GM12878 (cell line): ENCODE measurements at regions not wholly inside any gene's neighbourhood (a gene's known extent, or its start where the extent isn't known, plus 50 kb on each side); places are given as distances from the start of the nearest gene placed in this dataset.

ENCODE experiments used
- ATAC-seq: fragments of 200-7000 bp; cut with Tn5 transposase; 3 replicates; pipeline ENCODE4 v1.9.1; 2020; ENCODE audit warnings: mild to moderate bottlenecking, moderate library complexity
- BruUV-seq: library from RNA; stranded (reverse); fragments of 400-500 nt; replicated peaks from 2 replicates; lab custom pipeline; 2021; lab: Mats Ljungman, UMichigan
- CTCF ChIA-PET: fragments of 300-600 bp; sonication (Branson Sonifier 250); formaldehyde crosslinking; extraction: SDS; loops from one replicate; lab custom pipeline; 2021; ENCODE audit warnings: inconsistent platforms; lab: Yijun Ruan, JAX
- POLR2A ChIA-PET: fragments of 350-600 bp; formaldehyde crosslinking; extraction: SDS; loops from one replicate; lab custom pipeline; 2021; ENCODE audit warnings: inconsistent platforms; lab: Charles Lee
- RAD21 ChIA-PET: fragments of 300-600 bp; sonication (Branson Sonifier 250); formaldehyde crosslinking; loops from one replicate; lab custom pipeline; 2023; ENCODE audit warnings: antibody characterized with exemption; ENCODE audit not compliant: unreplicated experiment; lab: Charles Lee
- SMC1A ChIA-PET: fragments of 300-600 bp; sonication (Branson Sonifier 250); formaldehyde crosslinking; loops from one replicate; lab custom pipeline; 2023; ENCODE audit not compliant: unreplicated experiment, uncharacterized antibody; lab: Charles Lee
- DNase-seq: peaks from one replicate; pipeline ENCODE4 v3.0.0-alpha.2; 2011; ENCODE audit warnings: low read depth, low spot score
- FAIRE-seq: peaks from 3 replicates; lab custom pipeline; 2011; peaks lifted over from hg19 to GRCh38; lab: Jason Lieb, UNC
- H2AFZ ChIP-seq: 2 replicates; pipeline ENCODE4 v1.6.0; 2011; ENCODE audit warnings: low read depth, low read length, control low read depth; ENCODE audit not compliant: control insufficient read depth
- H3K27ac ChIP-seq: 2 replicates; pipeline ENCODE4 v1.5.1; 2011; ENCODE audit warnings: control low read depth; ENCODE audit not compliant: control insufficient read depth, insufficient read depth
- H3K27me3 ChIP-seq, 2 experiments: replicated peaks in 1 of 2; 2 replicates each; pipeline versions ENCODE4 v1.6.0 to v1.6.1; 2011; ENCODE audit warnings: low read length in 1 of 2; ENCODE audit not compliant: control insufficient read depth in 2 of 2, insufficient read depth in 2 of 2
- H3K36me3 ChIP-seq, 2 experiments: 2 replicates each; pipeline ENCODE4 v1.5.1; 2011; ENCODE audit warnings: low read length in 1 of 2; ENCODE audit not compliant: control insufficient read depth in 2 of 2, insufficient read depth in 2 of 2
- H3K4me1 ChIP-seq: 2 replicates; pipeline ENCODE4 v1.6.1; 2011; ENCODE audit warnings: mild to moderate bottlenecking, low read length, moderate library complexity, mixed read lengths; ENCODE audit not compliant: control insufficient read depth, insufficient read depth
- H3K4me2 ChIP-seq: 2 replicates; pipeline ENCODE4 v1.6.0; 2011; ENCODE audit warnings: control low read depth; ENCODE audit not compliant: control insufficient read depth, insufficient read depth
- H3K4me3 ChIP-seq: fragments of 200-600 bp; sonication (generic); 2 replicates; pipeline ENCODE4 v1.5.1; 2016
- H3K79me2 ChIP-seq: 2 replicates; pipeline ENCODE4 v1.6.0; 2011; ENCODE audit warnings: low read length; ENCODE audit not compliant: control insufficient read depth, insufficient read depth
- H3K9ac ChIP-seq: 2 replicates; pipeline ENCODE4 v1.8.0; 2011; ENCODE audit warnings: low read length, control low read depth, mixed read lengths; ENCODE audit not compliant: control insufficient read depth, insufficient read depth
- H3K9me3 ChIP-seq: replicated peaks from 3 replicates; pipeline ENCODE4 v1.5.1; 2011; ENCODE audit warnings: mild to moderate bottlenecking, low read length; ENCODE audit not compliant: control insufficient read depth, insufficient read depth
- H4K20me1 ChIP-seq: 2 replicates; pipeline ENCODE4 v1.6.0; 2011; ENCODE audit not compliant: control insufficient read depth, insufficient read depth
- BCL3 ChIP-seq: IDR thresholded peaks from 2 replicates; pipeline ENCODE4 v1.6.1; 2011; ENCODE audit warnings: borderline replicate concordance, low read depth, mild to moderate bottlenecking, moderate library complexity, low read length; ENCODE audit not compliant: insufficient read depth, poor library complexity, severe bottlenecking
- E2F8 ChIP-seq: fragments of 450-650 bp; IDR thresholded peaks from 2 replicates; pipeline ENCODE4 v1.6.1; 2018; ENCODE audit warnings: mild to moderate bottlenecking, low read depth, moderate library complexity; ENCODE audit not compliant: partially characterized antibody
- GATAD2B ChIP-seq: fragments of 450-650 bp; conservative IDR thresholded peaks from 2 replicates; pipeline ENCODE4 v1.6.1; 2017; ENCODE audit warnings: low read depth, mild to moderate bottlenecking, moderate library complexity
- HSF1 ChIP-seq: fragments of 150-350 bp; IDR thresholded peaks from 2 replicates; pipeline ENCODE4 v1.6.1; 2014; ENCODE audit warnings: mild to moderate bottlenecking, low read depth, low read length
- JUNB ChIP-seq: IDR thresholded peaks from 2 replicates; pipeline ENCODE4 v1.6.1; 2016; ENCODE audit warnings: antibody characterized with exemption, mild to moderate bottlenecking
- NKRF ChIP-seq: fragments of 450-650 bp; conservative IDR thresholded peaks from 2 replicates; pipeline ENCODE4 v1.6.1; 2017; ENCODE audit warnings: mild to moderate bottlenecking, moderate library complexity
- NR2C1 ChIP-seq: fragments of 450-650 bp; IDR thresholded peaks from 2 replicates; pipeline ENCODE4 v1.6.1; 2017; ENCODE audit warnings: antibody characterized with exemption, mild to moderate bottlenecking, moderate library complexity
- PKNOX1 ChIP-seq: fragments of 450-650 bp; IDR thresholded peaks from 2 replicates; pipeline ENCODE4 v1.6.1; 2016; ENCODE audit warnings: mild to moderate bottlenecking
- RFX5 ChIP-seq: IDR thresholded peaks from 2 replicates; pipeline ENCODE4 v1.6.1; 2011; ENCODE audit warnings: low read depth, low read length, improper control_type of control experiment
- RUNX3 ChIP-seq: IDR thresholded peaks from 2 replicates; pipeline ENCODE4 v1.6.1; 2012; ENCODE audit warnings: low read length, inconsistent platforms
- SRF ChIP-seq, 2 experiments: IDR thresholded peaks; 2 replicates each; pipeline ENCODE4 v1.6.1; 2011; ENCODE audit warnings: low read depth in 2 of 2, low read length in 2 of 2, mild to moderate bottlenecking in 1 of 2, moderate library complexity in 1 of 2
- TBL1XR1 ChIP-seq: IDR thresholded peaks from 2 replicates; pipeline ENCODE4 v1.6.1; 2012; ENCODE audit warnings: low read depth, low read length, improper control_type of control experiment
- ZNF217 ChIP-seq: fragments of 450-650 bp; IDR thresholded peaks from 2 replicates; pipeline ENCODE4 v1.6.1; 2017; ENCODE audit warnings: antibody characterized with exemption, mild to moderate bottlenecking
- WGBS: methylation state at CpG from one replicate; pipeline ENCODE4 v1.1.6; 2016; ENCODE audit warnings: low lambda C conversion rate; ENCODE audit not compliant: insufficient replicate concordance, insufficient coverage; ENCODE audit errors: missing lambda C conversion rate; 5-methylcytosine and 5-hydroxymethylcytosine counted together
- in situ Hi-C: fragments of 300-500 bp; cut with MboI; formaldehyde crosslinking; loops from 9 replicates; pipeline ENCODE4 v1.14.3; 2018; ENCODE audit warnings: mixed read lengths
- intact Hi-C: fragments of 100-400 bp; cut with micrococcal nuclease; formaldehyde crosslinking; loops from one replicate; pipeline ENCODE4 v1.14.2; 2022; ENCODE audit not compliant: unreplicated experiment

GRCh38 chr12:107282628-107283027 lies 189.3 kb upstream of the CRY1 start:
- Histone ChIP-seq H3K9ac (no peak overlapping the region), H3K27me3 (no peaks in the 10 kb centered on the region; a peak in 1 of 4 replicates), H3K36me3 (no peaks in the 10 kb centered on the region), H3K9me3 (no peaks in the 10 kb centered on the region), H3K4me1 (no peaks in the 10 kb centered on the region), H3K4me2 (no peak overlapping the region), H2AFZ (no peak overlapping the region), H4K20me1 (no peaks in the 10 kb centered on the region), H3K79me2 (no peaks in the 10 kb centered on the region), H3K4me3 (no peak overlapping the region), H3K27ac (no peak overlapping the region)
- ChIA-PET CTCF (no interaction called here), POLR2A (no interaction called here), SMC1A (no interaction called here), RAD21 (no interaction called here)
- DNase-seq (no peak), FAIRE-seq (no peak), ATAC-seq (no peak)
- 0% methylated on average over 1 of the region's 1 CpG for WGBS
- intact Hi-C loops, result no loop called here
- no TSS peak for BruUV-seq
- in situ Hi-C loops, result no loop called here
- TF ChIP-seq NR2C1 (no peak), TBL1XR1 (no peak), SRF (IDR thresholded peaks at IDR 0.05; ENCODE audit: low read depth in 2 of 2, low read length in 2 of 2) (no peak), RUNX3 (no peak), GATAD2B (no peak), ZNF217 (no peak), BCL3 (no peak), NKRF (no peak), JUNB (no peak), RFX5 (no peak), HSF1 (no peak), E2F8 (no peak), PKNOX1 (no peak)
